Esophagus muscularis mucosa (tissue), 4 donors: ENCODE measurements at regions not wholly inside any gene's neighbourhood (a gene's known extent, or its start where the extent isn't known, plus 50 kb on each side); places are given as distances from the start of the nearest gene placed in this dataset.

Experiments used
- DNase-seq: peaks from one replicate; pipeline ENCODE4 v3.0.0-alpha.2; 2017; ENCODE audit errors: extremely low spot score
- H3K27ac ChIP-seq, 4 donors: fragments of 200-600 bp; sonication (generic); replicated peaks in 1 of 4; 1 replicate in 3 of 4; 2 replicates in 1 of 4; pipeline ENCODE4 v1.5.1; 2016 to 2019; ENCODE audit warnings: mild to moderate bottlenecking in 1 of 4
- H3K27me3 ChIP-seq, 4 donors: fragments of 200-600 bp; sonication (generic); one replicate each; pipeline versions ENCODE4 v1.5.1 to v1.6.0; 2016 to 2019
- H3K36me3 ChIP-seq, 4 donors: fragments of 200-600 bp; sonication (generic); one replicate each; pipeline ENCODE4 v1.5.1; 2016 to 2019
- H3K4me1 ChIP-seq, 4 donors: fragments of 200-600 bp; sonication (generic); one replicate each; pipeline ENCODE4 v1.5.1; 2016 to 2019
- H3K4me3 ChIP-seq, 4 donors: fragments of 200-600 bp; sonication (generic); 1 replicate in 2 of 4; 2 replicates in 2 of 4; pipeline ENCODE4 v1.5.1; 2016 to 2019; ENCODE audit warnings: mild to moderate bottlenecking in 4 of 4, moderate library complexity in 1 of 4
- H3K9me3 ChIP-seq, 4 donors: fragments of 200-600 bp; sonication (generic); 1 replicate in 3 of 4; 2 replicates in 1 of 4; pipeline ENCODE4 v1.5.1; 2016 to 2019
- CTCF ChIP-seq, 3 experiments: fragments of 200-600 bp in 2 of 3; fragments of 450-650 bp in 1 of 3; sonication (generic) in 2 of 3; IDR thresholded peaks; one replicate each; pipeline ENCODE4 v1.5.1; 2017 to 2019; ENCODE audit warnings: antibody characterized with exemption in 3 of 3, mild to moderate bottlenecking in 2 of 3, moderate library complexity in 1 of 3
- EP300 ChIP-seq: sonication (generic); formaldehyde crosslinking; IDR thresholded peaks from one replicate; pipeline ENCODE4 v1.6.1; 2017; ENCODE audit warnings: antibody characterized with exemption
- POLR2A ChIP-seq: fragments of 450-650 bp; IDR thresholded peaks from one replicate; pipeline ENCODE4 v1.6.1; 2017; ENCODE audit warnings: antibody characterized with exemption, moderate library complexity, mild to moderate bottlenecking, low read depth
- POLR2AphosphoS5 ChIP-seq, 2 donors: sonication (generic); formaldehyde crosslinking; IDR thresholded peaks; one replicate each; pipeline ENCODE4 v1.6.1; 2017; ENCODE audit warnings: antibody characterized with exemption in 2 of 2
- WGBS: methylation state at CpG from one replicate; pipeline ENCODE4 v1.1.5; 2018; 5-methylcytosine and 5-hydroxymethylcytosine counted together
- intact Hi-C: fragments of 100-400 bp; cut with DNase I; formaldehyde crosslinking; loops from one replicate; pipeline ENCODE4 v1.15.1; 2023

DNA sequence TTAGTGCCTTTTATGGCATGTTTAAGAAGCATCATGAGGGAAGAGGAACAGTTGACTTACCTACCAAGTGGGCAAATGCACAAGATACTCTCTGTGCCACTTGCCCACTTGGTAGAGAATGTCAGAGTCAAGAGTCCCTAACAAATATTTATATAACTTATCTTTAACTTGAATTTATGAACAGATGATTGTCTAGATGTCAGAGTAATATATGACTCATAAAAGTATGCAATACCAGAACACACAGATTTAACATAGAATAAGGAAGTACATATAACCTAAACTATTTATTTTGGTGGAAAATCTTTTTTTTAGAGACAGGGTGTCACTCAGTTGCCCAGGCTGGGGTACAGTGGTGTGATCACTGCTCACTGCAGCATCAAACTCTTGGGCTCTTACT is 130.0 kb upstream of the NANOGP8 start:
- Histone ChIP-seq H3K9me3 (no peaks in the 10 kb centered on the region), H3K27me3 (no peaks in the 10 kb centered on the region), H3K36me3 (no peaks in the 10 kb centered on the region), H3K27ac (no peak overlapping the region), H3K4me1 (peaks cover 0 to 5% (median 2%) of the 10 kb centered on the region in 4 donors), H3K4me3 (no peak overlapping the region)
- intact Hi-C loops, result no loop called here
- no peak for TF ChIP-seq POLR2A
- no peak for TF ChIP-seq EP300
- no peak for TF ChIP-seq POLR2AphosphoS5 (IDR thresholded peaks at IDR 0.05)
- TF ChIP-seq CTCF (IDR thresholded peaks at IDR 0.05), result no peak
- no peak for DNase-seq

- no peak for DNase-seq
- no peaks in the 10 kb centered on the region for H3K36me3 ChIP-seq
- H3K27me3 ChIP-seq, result no peaks in the 10 kb centered on the region
- no peaks in the 10 kb centered on the region for H3K9me3 ChIP-seq
- H3K27ac ChIP-seq, result no peak overlapping the region
- peaks cover 0 to 8% (median 2%) of the 10 kb centered on the region in 4 donors for H3K4me1 ChIP-seq
- intact Hi-C loops, result no loop called here
- TF ChIP-seq EP300 (no peak), CTCF (IDR thresholded peaks at IDR 0.05) (no peak), POLR2AphosphoS5 (IDR thresholded peaks at IDR 0.05) (no peak), POLR2A (no peak)
- no peak overlapping the region for H3K4me3 ChIP-seq
Measured at GRCh38 chr15:35211240-35211902, 126.3 kb upstream of the NANOGP8 start.

GRCh38 chr15:35210370-35210769 is 125.3 kb upstream of the NANOGP8 start:
- H3K27me3 ChIP-seq, result no peaks in the 10 kb centered on the region
- no peaks in the 10 kb centered on the region for H3K9me3 ChIP-seq
- H3K36me3 ChIP-seq, result no peaks in the 10 kb centered on the region
- TF ChIP-seq POLR2AphosphoS5 (IDR thresholded peaks at IDR 0.05), result no peak
- TF ChIP-seq POLR2A, result no peak
- no peak for TF ChIP-seq CTCF (IDR thresholded peaks at IDR 0.05)
- TF ChIP-seq EP300, result no peak
- 50% methylated on average over 2 of the region's 2 CpGs for WGBS
- H3K4me3 ChIP-seq, result no peak overlapping the region
- DNase-seq, result no peak
- no peak overlapping the region for H3K27ac ChIP-seq
- intact Hi-C loops, result no loop called here
- H3K4me1 ChIP-seq, result peaks cover 0 to 8% (median 2%) of the 10 kb centered on the region in 4 donors

- intact Hi-C loops, result loop anchor here (10.0 kb wide), 1 partner anchor 45 kb away; no protein-coding TSS in a partner anchor
- H3K9me3 ChIP-seq, result no peaks in the 10 kb centered on the region
- H3K27ac ChIP-seq, result no peak overlapping the region
- TF ChIP-seq CTCF (IDR thresholded peaks at IDR 0.05) (no peak), EP300 (no peak)
- no peak overlapping the region for H3K4me3 ChIP-seq
- no peaks in the 10 kb centered on the region for H3K36me3 ChIP-seq
- no peaks in the 10 kb centered on the region for H3K27me3 ChIP-seq
- H3K4me1 ChIP-seq, result peaks cover 0 to 8% (median 2%) of the 10 kb centered on the region in 4 donors
- WGBS, result 60% methylated on average over 1 of the region's 1 CpG
- DNase-seq, result no peak
Measured at GRCh38 chr15:35209838-35210237, 124.7 kb upstream of the NANOGP8 start.

DNA sequence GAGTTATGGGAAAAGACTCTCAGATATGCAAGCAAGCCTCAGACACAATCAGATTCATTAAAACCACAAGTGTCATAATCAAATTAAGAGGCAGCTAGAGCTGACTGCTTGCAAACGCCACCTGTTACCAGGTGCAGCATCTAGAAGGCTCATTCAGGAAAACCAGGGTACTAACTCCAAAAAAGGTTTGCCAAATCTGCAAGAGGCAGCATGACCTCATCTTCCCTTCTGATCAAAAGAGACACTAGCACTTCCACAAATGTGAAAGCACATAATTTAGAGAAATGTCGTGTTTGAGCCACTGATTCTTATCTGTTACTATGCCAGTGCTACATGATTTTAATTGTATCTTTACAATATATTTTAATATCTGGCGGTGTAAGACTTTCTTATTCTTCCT is 123.3 kb upstream of the NANOGP8 start:
- no peaks in the 10 kb centered on the region for H3K9me3 ChIP-seq
- intact Hi-C loops, result loop anchor here (10.0 kb wide), 1 partner anchor 46 kb away; no protein-coding TSS in a partner anchor
- no peak overlapping the region for H3K27ac ChIP-seq
- no peak overlapping the region for H3K4me3 ChIP-seq
- H3K4me1 ChIP-seq, result peaks cover 0 to 8% (median 2%) of the 10 kb centered on the region in 4 donors
- WGBS, result 87% methylated on average over 3 of the region's 3 CpGs
- no peaks in the 10 kb centered on the region for H3K27me3 ChIP-seq
- H3K36me3 ChIP-seq, result no peaks in the 10 kb centered on the region
- DNase-seq, result no peak
- TF ChIP-seq CTCF (IDR thresholded peaks at IDR 0.05) (no peak), EP300 (no peak), POLR2AphosphoS5 (IDR thresholded peaks at IDR 0.05) (no peak), POLR2A (no peak)
